Lower lobe of right lung (tissue), 2 donors: ENCODE measurements at regions not wholly inside any gene's neighbourhood (a gene's known extent, or its start where the extent isn't known, plus 50 kb on each side); places are given as distances from the start of the nearest gene placed in this dataset.
"Not testable (repeated sequence)": the region's sequence is repeated elsewhere in the genome, so short reads cannot be mapped to it uniquely, and the experiment has no call there.

ENCODE experiments used
- ATAC-seq, 2 donors: fragments of 200-7000 bp; cut with Tn5 transposase; one replicate each; pipeline ENCODE4 v1.9.1; 2020 to 2022; ENCODE audit warnings: mild to moderate bottlenecking in 2 of 2, moderate library complexity in 2 of 2
- DNase-seq: peaks from one replicate; pipeline ENCODE4 v3.0.0-alpha.2; 2020
- H3K27ac ChIP-seq: fragments of 200-600 bp; one replicate; pipeline ENCODE4 v1.8.0; 2022
- H3K27me3 ChIP-seq: fragments of 200-600 bp; one replicate; pipeline ENCODE4 v1.8.0; 2022; ENCODE audit warnings: low read depth
- H3K36me3 ChIP-seq: fragments of 200-600 bp; one replicate; pipeline ENCODE4 v1.8.0; 2022; ENCODE audit warnings: mild to moderate bottlenecking
- H3K4me1 ChIP-seq: fragments of 200-600 bp; one replicate; pipeline ENCODE4 v1.8.0; 2022
- H3K4me3 ChIP-seq: fragments of 200-600 bp; one replicate; pipeline ENCODE4 v1.8.0; 2022; ENCODE audit warnings: mild to moderate bottlenecking
- H3K9me3 ChIP-seq: fragments of 200-600 bp; one replicate; pipeline ENCODE4 v1.8.0; 2022
- CTCF ChIP-seq: fragments of 200-600 bp; IDR thresholded peaks from one replicate; pipeline ENCODE4 v1.8.0; 2022; ENCODE audit warnings: antibody characterized with exemption, mild to moderate bottlenecking
- intact Hi-C: fragments of 100-400 bp; cut with DNase I; formaldehyde crosslinking; loops from one replicate; pipeline ENCODE4 v1.11.0; 2022
- donor health status: DM: no; HTN: yes; CAD: no; lungs with severe emphysema.

DNA sequence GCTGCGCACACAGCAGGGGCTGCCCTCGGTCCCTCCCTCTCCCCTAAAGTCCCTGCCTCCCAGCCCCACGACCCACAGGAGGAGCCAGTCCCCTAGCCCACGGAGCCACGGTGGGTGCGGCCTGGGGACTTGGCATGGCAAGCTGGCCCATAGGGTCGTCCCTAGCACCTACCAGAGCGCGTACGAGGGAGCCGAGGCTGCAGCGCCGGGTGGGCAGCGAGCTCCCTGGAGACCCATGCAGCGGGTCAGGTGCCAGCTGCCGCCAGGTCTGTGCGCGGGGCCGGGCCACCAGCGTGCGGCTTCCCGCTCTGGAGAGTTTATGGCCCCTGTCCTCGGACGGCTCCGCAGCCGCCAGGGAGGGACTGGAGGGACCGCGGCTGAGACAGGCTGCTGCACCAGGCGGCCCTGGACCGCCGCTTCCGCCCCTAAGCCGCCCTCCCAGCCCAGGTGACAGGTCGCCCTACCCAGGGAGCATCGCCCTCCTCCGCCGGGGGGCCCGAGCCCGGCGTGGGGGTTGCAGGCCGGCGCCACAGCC, 273.6 kb downstream of the CCDC74A start:
- no peaks in the 10 kb centered on the region for H3K36me3 ChIP-seq
- no peak for TF ChIP-seq CTCF
- H3K4me1 ChIP-seq: peaks cover 8% of the 10 kb centered on the region
- DNase-seq (peak; percentile 48), ATAC-seq (no peak)
- H3K9me3 ChIP-seq: no peaks in the 10 kb centered on the region
- intact Hi-C loops: no loop called here
- H3K27me3 ChIP-seq: no peaks in the 10 kb centered on the region
- H3K27ac ChIP-seq: no peak overlapping the region
- H3K4me3 ChIP-seq: peak overlapping the region; percentile 48

- peak; percentile 91 for ATAC-seq
- H3K27me3 ChIP-seq, intact Hi-C loops, H3K36me3 ChIP-seq, H3K4me1 ChIP-seq, H3K27ac ChIP-seq, H3K9me3 ChIP-seq: not testable (repeated sequence)
- H3K4me3 ChIP-seq: peak overlapping the region; percentile 48
- DNase-seq: peak; percentile 78
- TF ChIP-seq CTCF: peak; percentile 71
Measured at GRCh38 chr2:131801745-131802350, 274.2 kb downstream of the CCDC74A start.

GRCh38 chr2:131802351-131802836, 274.7 kb downstream of the CCDC74A start:
- H3K4me1 ChIP-seq, H3K27ac ChIP-seq, H3K36me3 ChIP-seq, H3K27me3 ChIP-seq, H3K9me3 ChIP-seq, intact Hi-C loops: not testable (repeated sequence)
- peak overlapping the region; percentile 48 for H3K4me3 ChIP-seq
- DNase-seq (peak; percentile 62), ATAC-seq (peak; percentile 84 to 92)

- DNase-seq, intact Hi-C loops, H3K9me3 ChIP-seq, H3K36me3 ChIP-seq, H3K4me1 ChIP-seq, H3K27me3 ChIP-seq, H3K4me3 ChIP-seq, ATAC-seq, H3K27ac ChIP-seq: not testable (repeated sequence)
Measured at GRCh38 chr2:131803237-131803636, 275.5 kb downstream of the CCDC74A start.

DNA sequence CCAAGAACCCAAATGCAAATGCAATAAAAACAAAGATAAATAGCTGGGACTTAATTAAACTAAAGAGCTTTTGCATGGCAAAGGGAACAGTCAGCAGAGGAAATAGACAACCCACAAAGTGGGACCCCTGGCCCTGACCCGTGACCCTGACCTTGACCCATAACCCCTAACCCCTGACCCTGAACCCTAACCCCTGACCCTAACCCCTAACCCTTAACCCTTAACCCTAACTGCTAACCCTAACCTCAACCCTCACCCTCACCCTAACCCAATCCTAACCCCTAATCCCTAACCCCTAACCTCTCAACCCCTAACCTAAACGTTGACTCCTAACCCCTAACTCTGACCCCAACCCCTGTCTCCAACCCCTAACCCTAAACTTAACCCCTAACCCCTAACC, 284.9 kb downstream of the CCDC74A start:
- H3K27ac ChIP-seq, H3K9me3 ChIP-seq, ATAC-seq, DNase-seq, H3K4me1 ChIP-seq, H3K27me3 ChIP-seq, H3K36me3 ChIP-seq, H3K4me3 ChIP-seq, intact Hi-C loops: not testable (repeated sequence)

- H3K9me3 ChIP-seq, H3K36me3 ChIP-seq, H3K27me3 ChIP-seq, H3K4me1 ChIP-seq, ATAC-seq, intact Hi-C loops, DNase-seq, H3K4me3 ChIP-seq, H3K27ac ChIP-seq: not testable (repeated sequence)
Measured at GRCh38 chr2:131813378-131813777, 285.7 kb downstream of the CCDC74A start.

DNA sequence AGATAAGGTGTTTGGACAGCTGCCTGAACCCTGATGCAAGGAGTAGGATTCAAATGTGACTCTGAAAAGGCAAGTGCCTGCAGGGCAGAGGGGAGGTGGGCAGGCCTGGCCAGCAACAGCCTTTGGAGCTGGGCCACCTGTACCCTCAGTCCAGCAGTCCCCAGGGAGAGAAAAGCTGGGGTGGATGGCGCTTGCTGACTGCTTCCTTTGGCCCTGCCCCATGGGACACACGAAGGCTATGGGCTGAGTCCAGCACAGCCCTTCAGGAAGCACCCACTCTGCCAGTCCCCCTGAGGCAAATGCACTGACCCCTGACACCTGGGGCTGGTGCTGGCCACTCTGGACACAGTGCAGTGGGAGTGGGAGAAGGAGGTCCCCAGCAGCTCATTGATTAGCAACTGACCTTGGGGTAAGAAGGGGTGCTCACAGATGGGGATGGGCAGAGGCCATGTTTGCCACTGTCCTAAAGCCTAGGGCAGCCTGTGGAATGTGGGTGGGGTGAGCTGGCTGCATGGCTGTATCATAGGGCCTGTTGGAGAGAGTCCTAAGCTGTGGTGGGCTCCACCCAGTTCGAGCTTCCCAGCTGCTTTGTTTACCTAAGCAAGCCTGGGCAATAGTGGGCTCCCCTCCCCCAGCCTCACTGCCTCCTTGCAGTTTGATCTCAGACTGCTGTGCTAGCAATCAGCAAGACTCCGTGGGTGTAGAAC, 290.7 kb downstream of the CCDC74A start:
- ATAC-seq, H3K27me3 ChIP-seq, H3K36me3 ChIP-seq, H3K27ac ChIP-seq, intact Hi-C loops, H3K9me3 ChIP-seq, H3K4me1 ChIP-seq, DNase-seq, H3K4me3 ChIP-seq: not testable (repeated sequence)

GRCh38 chr2:131822237-131822721, 294.6 kb downstream of the CCDC74A start:
- DNase-seq, ATAC-seq, H3K36me3 ChIP-seq, H3K4me1 ChIP-seq, H3K27me3 ChIP-seq, H3K9me3 ChIP-seq, intact Hi-C loops, H3K4me3 ChIP-seq, H3K27ac ChIP-seq: not testable (repeated sequence)

GRCh38 chr2:131823058-131823457, 295.4 kb downstream of the CCDC74A start:
- H3K27me3 ChIP-seq, intact Hi-C loops, H3K4me3 ChIP-seq, H3K9me3 ChIP-seq, H3K36me3 ChIP-seq, DNase-seq, H3K27ac ChIP-seq, H3K4me1 ChIP-seq, ATAC-seq: not testable (repeated sequence)

- DNase-seq, H3K27me3 ChIP-seq, H3K9me3 ChIP-seq, H3K4me3 ChIP-seq, H3K36me3 ChIP-seq, H3K27ac ChIP-seq, ATAC-seq, intact Hi-C loops, H3K4me1 ChIP-seq: not testable (repeated sequence)
Measured at GRCh38 chr2:131824986-131825385, 297.3 kb downstream of the CCDC74A start.
